CD4-positive, CD25-positive, alpha-beta regulatory T cell (primary cell): ENCODE measurements at regions not wholly inside any gene's neighbourhood (a gene's known extent, or its start where the extent isn't known, plus 50 kb on each side); places are given as distances from the start of the nearest gene placed in this dataset.
A peak's percentile ranks its signal among the peaks of the same experiment; 100 is the strongest.

Source experiments
- ATAC-seq, 2 donors: fragments of 150-1000 bp; cut with Tn5 transposase; one replicate each; pipeline ENCODE4 v1.10.0; 2021; ENCODE audit warnings: low read depth in 2 of 2, moderate number of reproducible peaks in 2 of 2, moderate library complexity in 1 of 2
- DNase-seq, 3 donors: peaks; one replicate each; pipeline versions ENCODE4 v3.0.0 to v3.0.0-alpha.2; 2012 to 2022; ENCODE audit warnings: mixed read lengths in 1 of 3
- H3K27ac ChIP-seq: one replicate; pipeline ENCODE4 v1.7.0; 2013; ENCODE audit warnings: mild to moderate bottlenecking, low read length; ENCODE audit not compliant: insufficient read depth, poor library complexity, severe bottlenecking
- H3K27me3 ChIP-seq: one replicate; pipeline ENCODE4 v1.7.0; 2013; ENCODE audit warnings: low read length; ENCODE audit not compliant: control insufficient read depth, insufficient read depth
- H3K36me3 ChIP-seq: one replicate; pipeline ENCODE4 v1.7.0; 2013; ENCODE audit warnings: mild to moderate bottlenecking, low read length, moderate library complexity; ENCODE audit not compliant: control insufficient read depth, insufficient read depth
- H3K4me1 ChIP-seq: 2 replicates; pipeline ENCODE4 v1.7.0; 2013; ENCODE audit warnings: mild to moderate bottlenecking, low read length; ENCODE audit not compliant: insufficient read depth, control insufficient read depth, poor library complexity, severe bottlenecking
- H3K4me3 ChIP-seq: one replicate; pipeline ENCODE4 v1.7.0; 2013; ENCODE audit warnings: low read depth, mild to moderate bottlenecking, low read length, moderate library complexity
- H3K9me3 ChIP-seq, 2 experiments: 1 replicate in 1 of 2; 2 replicates in 1 of 2; pipeline ENCODE4 v1.7.0; 2013; ENCODE audit warnings: low read length in 2 of 2, mild to moderate bottlenecking in 1 of 2, moderate library complexity in 1 of 2; ENCODE audit not compliant: control insufficient read depth in 2 of 2
- H3K27ac Mint-ChIP-seq, 3 donors: one replicate each; pipeline ENCODE4 v1.8.0; 2020 to 2022; ENCODE audit warnings: mild to moderate bottlenecking in 3 of 3, mixed read lengths in 3 of 3, moderate library complexity in 2 of 3
- H3K27me3 Mint-ChIP-seq: one replicate; pipeline ENCODE4 v1.8.0; 2022; ENCODE audit warnings: mild to moderate bottlenecking, mixed read lengths
- H3K36me3 Mint-ChIP-seq: one replicate; pipeline ENCODE4 v1.8.0; 2020; ENCODE audit warnings: mixed read lengths
- H3K4me1 Mint-ChIP-seq, 4 donors: one replicate each; pipeline ENCODE4 v1.8.0; 2020 to 2022; ENCODE audit warnings: mixed read lengths in 4 of 4, mild to moderate bottlenecking in 1 of 4
- H3K4me3 Mint-ChIP-seq, 4 donors: one replicate each; pipeline ENCODE4 v1.8.0; 2020 to 2022; ENCODE audit warnings: mild to moderate bottlenecking in 4 of 4, mixed read lengths in 4 of 4, moderate library complexity in 3 of 4
- H3K9me3 Mint-ChIP-seq, 7 donors: one replicate each; pipeline ENCODE4 v1.8.0; 2020 to 2022; ENCODE audit warnings: mixed read lengths in 7 of 7, mild to moderate bottlenecking in 3 of 7, moderate library complexity in 2 of 7

- no peak overlapping the region for H3K4me3 ChIP-seq
- no peaks in the 10 kb centered on the region for H3K36me3 Mint-ChIP-seq
- H3K27me3 ChIP-seq: no peaks in the 10 kb centered on the region
- H3K4me1 Mint-ChIP-seq: no peaks in the 10 kb centered on the region
- no peak overlapping the region for H3K27ac Mint-ChIP-seq
- peaks cover 0 to 4% (median 0%) of the 10 kb centered on the region in 7 donors for H3K9me3 Mint-ChIP-seq
- no peaks in the 10 kb centered on the region for H3K27me3 Mint-ChIP-seq
- H3K4me3 Mint-ChIP-seq: no peak overlapping the region
- no peaks in the 10 kb centered on the region for H3K9me3 ChIP-seq
- DNase-seq (no peak), ATAC-seq (no peak)
- no peak overlapping the region for H3K27ac ChIP-seq
- no peaks in the 10 kb centered on the region for H3K4me1 ChIP-seq
- H3K36me3 ChIP-seq: no peaks in the 10 kb centered on the region
Measured at GRCh38 chrX:27404366-27404765, 58.8 kb downstream of the PPP4R3C start.

GRCh38 chrX:27399146-27399456 is 64.0 kb downstream of the PPP4R3C start:
- no peak for DNase-seq
- Histone ChIP-seq H3K9me3 (no peaks in the 10 kb centered on the region), H3K4me3 (no peak overlapping the region), H3K36me3 (no peaks in the 10 kb centered on the region), H3K27ac (no peak overlapping the region), H3K27me3 (no peaks in the 10 kb centered on the region), H3K4me1 (no peaks in the 10 kb centered on the region)
- no peak for ATAC-seq
- Mint-ChIP-seq H3K9me3 (peaks cover 0 to 2% (median 0%) of the 10 kb centered on the region in 7 donors), H3K27me3 (no peaks in the 10 kb centered on the region), H3K36me3 (no peaks in the 10 kb centered on the region), H3K4me3 (no peak overlapping the region), H3K4me1 (no peaks in the 10 kb centered on the region), H3K27ac (no peak overlapping the region)

- no peaks in the 10 kb centered on the region for H3K4me1 Mint-ChIP-seq
- no peak overlapping the region for H3K4me3 Mint-ChIP-seq
- Histone ChIP-seq H3K4me1 (no peaks in the 10 kb centered on the region), H3K27me3 (no peaks in the 10 kb centered on the region), H3K27ac (no peak overlapping the region), H3K4me3 (no peak overlapping the region), H3K9me3 (no peaks in the 10 kb centered on the region), H3K36me3 (no peaks in the 10 kb centered on the region)
- H3K36me3 Mint-ChIP-seq: no peaks in the 10 kb centered on the region
- DNase-seq: no peak
- ATAC-seq: no peak
- peaks cover 0 to 7% (median 2%) of the 10 kb centered on the region in 7 donors for H3K9me3 Mint-ChIP-seq
- H3K27me3 Mint-ChIP-seq: no peaks in the 10 kb centered on the region
- no peak overlapping the region for H3K27ac Mint-ChIP-seq
Measured at GRCh38 chrX:27391623-27392022, 71.5 kb downstream of the PPP4R3C start.

GRCh38 chrX:27381419-27381818 is 81.7 kb downstream of the PPP4R3C start:
- no peaks in the 10 kb centered on the region for H3K27me3 ChIP-seq
- ATAC-seq: no peak
- DNase-seq: no peak
- H3K9me3 Mint-ChIP-seq: peaks cover 0 to 4% (median 0%) of the 10 kb centered on the region in 7 donors
- H3K36me3 ChIP-seq: no peaks in the 10 kb centered on the region
- H3K27me3 Mint-ChIP-seq: no peaks in the 10 kb centered on the region
- no peak overlapping the region for H3K4me3 ChIP-seq
- H3K4me3 Mint-ChIP-seq: no peak overlapping the region
- H3K27ac Mint-ChIP-seq: no peak overlapping the region
- no peaks in the 10 kb centered on the region for H3K9me3 ChIP-seq
- H3K4me1 Mint-ChIP-seq: no peaks in the 10 kb centered on the region
- no peak overlapping the region for H3K27ac ChIP-seq
- H3K36me3 Mint-ChIP-seq: no peaks in the 10 kb centered on the region
- no peaks in the 10 kb centered on the region for H3K4me1 ChIP-seq

- H3K4me1 Mint-ChIP-seq: no peaks in the 10 kb centered on the region
- no peak for ATAC-seq
- no peaks in the 10 kb centered on the region for H3K4me1 ChIP-seq
Measured at GRCh38 chrX:27380163-27380845, 82.8 kb downstream of the PPP4R3C start.

GRCh38 chrX:27354021-27354420 is 109.1 kb downstream of the PPP4R3C start:
- Mint-ChIP-seq H3K4me1 (no peaks in the 10 kb centered on the region), H3K27me3 (no peaks in the 10 kb centered on the region), H3K36me3 (no peaks in the 10 kb centered on the region), H3K27ac (no peak overlapping the region), H3K4me3 (no peak overlapping the region), H3K9me3 (peaks cover 0 to 5% (median 0%) of the 10 kb centered on the region in 7 donors)
- Histone ChIP-seq H3K4me1 (no peaks in the 10 kb centered on the region), H3K27ac (no peak overlapping the region), H3K27me3 (no peaks in the 10 kb centered on the region), H3K36me3 (no peaks in the 10 kb centered on the region), H3K9me3 (no peaks in the 10 kb centered on the region), H3K4me3 (no peak overlapping the region)
- ATAC-seq (no peak), DNase-seq (no peak)

More at GRCh38 chrX:27380163-27380845, 82.8 kb downstream of the PPP4R3C start:
- Histone ChIP-seq H3K4me3 (no peak overlapping the region), H3K9me3 (no peaks in the 10 kb centered on the region), H3K36me3 (no peaks in the 10 kb centered on the region), H3K27me3 (no peaks in the 10 kb centered on the region), H3K27ac (no peak overlapping the region)
- no peaks in the 10 kb centered on the region for H3K27me3 Mint-ChIP-seq
- H3K36me3 Mint-ChIP-seq: no peaks in the 10 kb centered on the region
- DNase-seq: no peak
- peaks cover 0 to 4% (median 0%) of the 10 kb centered on the region in 7 donors for H3K9me3 Mint-ChIP-seq
- no peak overlapping the region for H3K4me3 Mint-ChIP-seq
- H3K27ac Mint-ChIP-seq: no peak overlapping the region

GRCh38 chrX:27350476-27350875 is 112.7 kb downstream of the PPP4R3C start:
- Histone ChIP-seq H3K4me3 (no peak overlapping the region), H3K4me1 (no peaks in the 10 kb centered on the region), H3K27me3 (no peaks in the 10 kb centered on the region), H3K27ac (no peak overlapping the region), H3K36me3 (no peaks in the 10 kb centered on the region), H3K9me3 (no peaks in the 10 kb centered on the region)
- Mint-ChIP-seq H3K27me3 (no peaks in the 10 kb centered on the region), H3K4me1 (no peaks in the 10 kb centered on the region), H3K36me3 (no peaks in the 10 kb centered on the region), H3K27ac (no peak overlapping the region), H3K9me3 (peaks cover 0 to 3% (median 0%) of the 10 kb centered on the region in 7 donors), H3K4me3 (no peak overlapping the region)
- ATAC-seq (no peak), DNase-seq (no peak)

GRCh38 chrX:27336466-27337091 is 126.6 kb downstream of the PPP4R3C start:
- no peak overlapping the region for H3K4me3 Mint-ChIP-seq
- Histone ChIP-seq H3K27ac (no peak overlapping the region), H3K4me3 (no peak overlapping the region), H3K27me3 (no peaks in the 10 kb centered on the region), H3K9me3 (peaks cover 0 to 1% of the 10 kb centered on the region in 2 experiments), H3K36me3 (no peaks in the 10 kb centered on the region), H3K4me1 (no peaks in the 10 kb centered on the region)
- no peaks in the 10 kb centered on the region for H3K36me3 Mint-ChIP-seq
- no peak overlapping the region for H3K27ac Mint-ChIP-seq
- DNase-seq (peak in 2 of 3 donors; percentile 1 to 21), ATAC-seq (no peak)
- no peaks in the 10 kb centered on the region for H3K4me1 Mint-ChIP-seq
- H3K27me3 Mint-ChIP-seq: no peaks in the 10 kb centered on the region
- peaks cover 0 to 2% (median 0%) of the 10 kb centered on the region in 7 donors for H3K9me3 Mint-ChIP-seq
